ENCODE measurements at regions not wholly inside any gene's neighbourhood (a gene's known extent, or its start where the extent isn't known, plus 50 kb on each side); places are given as distances from the start of the nearest gene placed in this dataset.

- Histone ChIP-seq H3K18ac (ENCODE audit: low read length) (no peak overlapping the region), H3K4me1 (ENCODE audit: control insufficient read depth, low read depth, low read length) (no peaks in the 10 kb centered on the region), H3K4me2 (ENCODE audit: low read length) (no peak overlapping the region), H3K79me1 (ENCODE audit: low read length) (no peaks in the 10 kb centered on the region), H3K23ac (ENCODE audit: low read length) (no peak overlapping the region), H3K27me3 (ENCODE audit: insufficient read depth, low read length, poor library complexity) (no peaks in the 10 kb centered on the region), H2AK5ac (ENCODE audit: low read length) (no peak overlapping the region), H2BK120ac (ENCODE audit: low read depth, low read length) (no peak overlapping the region), H3K9ac (ENCODE audit: low read length) (no peak overlapping the region), H2BK5ac (ENCODE audit: low read length) (no peak overlapping the region), H3K4ac (ENCODE audit: low read depth, low read length) (no peak overlapping the region), H3K4me3 (ENCODE audit: low read length) (no peak overlapping the region), H2BK15ac (replicated peaks; ENCODE audit: low read depth) (no peak overlapping the region), H4K8ac (ENCODE audit: low read depth, low read length) (no peak overlapping the region), H3K79me2 (ENCODE audit: control insufficient read depth, insufficient read depth, low read length) (no peaks in the 10 kb centered on the region), H3K56ac (ENCODE audit: low read length) (no peak overlapping the region), H3K27ac (ENCODE audit: low read depth, low read length) (no peak overlapping the region), H3K36me3 (ENCODE audit: control insufficient read depth, insufficient read depth, low read length) (no peaks in the 10 kb centered on the region), H4K5ac (ENCODE audit: low read length) (no peak overlapping the region)
- no peak for DNase-seq
- no CpG with 5 or more reads among the region's 3 CpGs for WGBS (ENCODE audit: extremely low coverage, insufficient coverage, low lambda C conversion rate)
These were observed 1346.5 kb downstream of the MRPL39 start for GRCh38 chr21:24260751-24261150.

GRCh38 chr21:24259241-24259640 is 1348.0 kb downstream of the MRPL39 start:
- Histone ChIP-seq H3K27ac (ENCODE audit: low read depth, low read length) (no peak overlapping the region), H2BK15ac (replicated peaks; ENCODE audit: low read depth) (no peak overlapping the region), H3K23ac (ENCODE audit: low read length) (no peak overlapping the region), H2AK5ac (ENCODE audit: low read length) (no peak overlapping the region), H3K4me3 (ENCODE audit: low read length) (no peak overlapping the region), H3K36me3 (ENCODE audit: control insufficient read depth, insufficient read depth, low read length) (no peaks in the 10 kb centered on the region), H3K9ac (ENCODE audit: low read length) (no peak overlapping the region), H3K56ac (ENCODE audit: low read length) (no peak overlapping the region), H3K79me1 (ENCODE audit: low read length) (no peaks in the 10 kb centered on the region), H3K27me3 (ENCODE audit: insufficient read depth, low read length, poor library complexity) (no peaks in the 10 kb centered on the region), H3K18ac (ENCODE audit: low read length) (no peak overlapping the region), H2BK5ac (ENCODE audit: low read length) (no peak overlapping the region), H3K4me2 (ENCODE audit: low read length) (no peak overlapping the region), H3K4me1 (ENCODE audit: control insufficient read depth, low read depth, low read length) (no peaks in the 10 kb centered on the region), H2BK120ac (ENCODE audit: low read depth, low read length) (no peak overlapping the region), H4K8ac (ENCODE audit: low read depth, low read length) (no peak overlapping the region), H4K5ac (ENCODE audit: low read length) (no peak overlapping the region), H3K79me2 (ENCODE audit: control insufficient read depth, insufficient read depth, low read length) (no peaks in the 10 kb centered on the region), H3K4ac (ENCODE audit: low read depth, low read length) (no peak overlapping the region)
- no CpG with 5 or more reads among the region's 1 CpG for WGBS (ENCODE audit: extremely low coverage, insufficient coverage, low lambda C conversion rate)
- no peak for DNase-seq

GRCh38 chr21:24255591-24255990 is 1351.7 kb downstream of the MRPL39 start:
- Histone ChIP-seq H3K27ac (ENCODE audit: low read depth, low read length) (no peak overlapping the region), H3K56ac (ENCODE audit: low read length) (no peak overlapping the region), H2BK15ac (replicated peaks; ENCODE audit: low read depth) (no peak overlapping the region), H3K79me1 (ENCODE audit: low read length) (no peaks in the 10 kb centered on the region), H3K4ac (ENCODE audit: low read depth, low read length) (no peak overlapping the region), H3K79me2 (ENCODE audit: control insufficient read depth, insufficient read depth, low read length) (no peaks in the 10 kb centered on the region), H3K23ac (ENCODE audit: low read length) (no peak overlapping the region), H2BK120ac (ENCODE audit: low read depth, low read length) (no peak overlapping the region), H3K4me1 (ENCODE audit: control insufficient read depth, low read depth, low read length) (no peaks in the 10 kb centered on the region), H3K36me3 (ENCODE audit: control insufficient read depth, insufficient read depth, low read length) (no peaks in the 10 kb centered on the region), H3K27me3 (ENCODE audit: insufficient read depth, low read length, poor library complexity) (no peaks in the 10 kb centered on the region), H4K8ac (ENCODE audit: low read depth, low read length) (no peak overlapping the region), H3K4me3 (ENCODE audit: low read length) (no peak overlapping the region), H2AK5ac (ENCODE audit: low read length) (no peak overlapping the region), H3K9ac (ENCODE audit: low read length) (no peak overlapping the region), H3K18ac (ENCODE audit: low read length) (no peak overlapping the region), H2BK5ac (ENCODE audit: low read length) (no peak overlapping the region), H4K5ac (ENCODE audit: low read length) (no peak overlapping the region), H3K4me2 (ENCODE audit: low read length) (no peak overlapping the region)
- no CpG with 5 or more reads among the region's 3 CpGs for WGBS (ENCODE audit: extremely low coverage, insufficient coverage, low lambda C conversion rate)
- no peak for DNase-seq

- Histone ChIP-seq H3K27me3 (ENCODE audit: insufficient read depth, low read length, poor library complexity) (no peaks in the 10 kb centered on the region), H3K4ac (ENCODE audit: low read depth, low read length) (no peak overlapping the region), H3K4me3 (ENCODE audit: low read length) (no peak overlapping the region), H4K5ac (ENCODE audit: low read length) (no peak overlapping the region), H4K8ac (ENCODE audit: low read depth, low read length) (no peak overlapping the region), H2BK120ac (ENCODE audit: low read depth, low read length) (no peak overlapping the region), H3K23ac (ENCODE audit: low read length) (no peak overlapping the region), H3K27ac (ENCODE audit: low read depth, low read length) (no peak overlapping the region), H3K79me1 (ENCODE audit: low read length) (no peaks in the 10 kb centered on the region), H2BK15ac (replicated peaks; ENCODE audit: low read depth) (no peak overlapping the region), H3K4me2 (ENCODE audit: low read length) (no peak overlapping the region), H3K36me3 (ENCODE audit: control insufficient read depth, insufficient read depth, low read length) (no peaks in the 10 kb centered on the region), H3K18ac (ENCODE audit: low read length) (no peak overlapping the region), H3K4me1 (ENCODE audit: control insufficient read depth, low read depth, low read length) (no peaks in the 10 kb centered on the region), H3K9ac (ENCODE audit: low read length) (no peak overlapping the region), H3K56ac (ENCODE audit: low read length) (no peak overlapping the region), H3K79me2 (ENCODE audit: control insufficient read depth, insufficient read depth, low read length) (no peaks in the 10 kb centered on the region), H2BK5ac (ENCODE audit: low read length) (no peak overlapping the region), H2AK5ac (ENCODE audit: low read length) (no peak overlapping the region)
- no CpG with 5 or more reads among the region's 1 CpG for WGBS (ENCODE audit: extremely low coverage, insufficient coverage, low lambda C conversion rate)
- no peak for DNase-seq
These were observed 1381.8 kb downstream of the MRPL39 start for GRCh38 chr21:24225431-24225830.

GRCh38 chr21:24224422-24224821 is 1382.9 kb downstream of the MRPL39 start:
- no peak overlapping the region for H2BK15ac ChIP-seq (replicated peaks; ENCODE audit: low read depth)
- H3K23ac ChIP-seq (ENCODE audit: low read length): no peak overlapping the region
- H3K79me1 ChIP-seq (ENCODE audit: low read length): no peaks in the 10 kb centered on the region
- WGBS (ENCODE audit: extremely low coverage, insufficient coverage, low lambda C conversion rate): no CpG with 5 or more reads among the region's 4 CpGs
- no peaks in the 10 kb centered on the region for H3K27me3 ChIP-seq (ENCODE audit: insufficient read depth, low read length, poor library complexity)
- no peak overlapping the region for H4K5ac ChIP-seq (ENCODE audit: low read length)
- no peak for DNase-seq
- H4K8ac ChIP-seq (ENCODE audit: low read depth, low read length): no peak overlapping the region
- no peaks in the 10 kb centered on the region for H3K4me1 ChIP-seq (ENCODE audit: control insufficient read depth, low read depth, low read length)
- H3K18ac ChIP-seq (ENCODE audit: low read length): no peak overlapping the region
- no peak overlapping the region for H2BK120ac ChIP-seq (ENCODE audit: low read depth, low read length)
- H2BK5ac ChIP-seq (ENCODE audit: low read length): no peak overlapping the region
- H3K4me3 ChIP-seq (ENCODE audit: low read length): no peak overlapping the region
- H3K9ac ChIP-seq (ENCODE audit: low read length): no peak overlapping the region
- no peak overlapping the region for H3K27ac ChIP-seq (ENCODE audit: low read depth, low read length)
- H2AK5ac ChIP-seq (ENCODE audit: low read length): no peak overlapping the region
- H3K79me2 ChIP-seq (ENCODE audit: control insufficient read depth, insufficient read depth, low read length): no peaks in the 10 kb centered on the region
- no peak overlapping the region for H3K4ac ChIP-seq (ENCODE audit: low read depth, low read length)
- H3K4me2 ChIP-seq (ENCODE audit: low read length): no peak overlapping the region
- no peak overlapping the region for H3K56ac ChIP-seq (ENCODE audit: low read length)
- H3K36me3 ChIP-seq (ENCODE audit: control insufficient read depth, insufficient read depth, low read length): no peaks in the 10 kb centered on the region

- no peak overlapping the region for H3K4me2 ChIP-seq (ENCODE audit: low read length)
- no CpG with 5 or more reads among the region's 2 CpGs for WGBS (ENCODE audit: extremely low coverage, insufficient coverage, low lambda C conversion rate)
- H2BK15ac ChIP-seq (replicated peaks; ENCODE audit: low read depth): no peak overlapping the region
These were observed 1383.7 kb downstream of the MRPL39 start for GRCh38 chr21:24223624-24224023.

More at GRCh38 chr21:24223624-24224023, 1383.7 kb downstream of the MRPL39 start:
- Histone ChIP-seq H3K36me3 (ENCODE audit: control insufficient read depth, insufficient read depth, low read length) (no peaks in the 10 kb centered on the region), H2AK5ac (ENCODE audit: low read length) (no peak overlapping the region), H2BK120ac (ENCODE audit: low read depth, low read length) (no peak overlapping the region), H3K18ac (ENCODE audit: low read length) (no peak overlapping the region), H3K23ac (ENCODE audit: low read length) (no peak overlapping the region), H3K4me1 (ENCODE audit: control insufficient read depth, low read depth, low read length) (no peaks in the 10 kb centered on the region), H3K27me3 (ENCODE audit: insufficient read depth, low read length, poor library complexity) (no peaks in the 10 kb centered on the region), H2BK5ac (ENCODE audit: low read length) (no peak overlapping the region), H3K4me3 (ENCODE audit: low read length) (no peak overlapping the region), H4K5ac (ENCODE audit: low read length) (no peak overlapping the region), H3K9ac (ENCODE audit: low read length) (no peak overlapping the region), H3K79me2 (ENCODE audit: control insufficient read depth, insufficient read depth, low read length) (no peaks in the 10 kb centered on the region), H3K4ac (ENCODE audit: low read depth, low read length) (no peak overlapping the region), H3K79me1 (ENCODE audit: low read length) (no peaks in the 10 kb centered on the region), H3K56ac (ENCODE audit: low read length) (no peak overlapping the region), H3K27ac (ENCODE audit: low read depth, low read length) (no peak overlapping the region), H4K8ac (ENCODE audit: low read depth, low read length) (no peak overlapping the region)
- DNase-seq: no peak
